ENCODE measurements at regions not wholly inside any gene's neighbourhood (a gene's known extent, or its start where the extent isn't known, plus 50 kb on each side); places are given as distances from the start of the nearest gene placed in this dataset.

DNA sequence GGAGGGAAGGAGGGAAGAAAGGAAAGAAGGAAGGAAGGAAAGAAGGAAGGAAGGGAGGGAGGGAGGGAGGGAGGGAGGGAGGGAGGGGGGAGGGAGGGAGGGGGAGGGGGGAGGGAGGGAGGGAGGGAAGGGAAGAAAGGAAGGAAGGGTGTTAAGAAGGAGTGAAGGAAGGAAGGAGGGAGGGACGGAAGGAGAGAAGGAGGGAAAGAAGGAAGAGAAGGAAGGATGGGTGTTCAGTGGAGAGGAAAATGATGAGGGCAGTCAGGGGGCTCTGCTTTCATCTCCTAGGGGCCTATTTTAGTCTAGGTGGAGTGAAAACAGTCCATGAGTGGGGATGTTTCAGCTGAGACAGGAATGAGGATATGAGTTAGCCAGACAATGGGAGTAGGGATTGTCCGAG is 357.0 kb upstream of the C16orf82 start:
- no peak overlapping the region for H3K4me3 Mint-ChIP-seq (ENCODE audit: unreplicated experiment)
- TF ChIP-seq, protein P1, sequence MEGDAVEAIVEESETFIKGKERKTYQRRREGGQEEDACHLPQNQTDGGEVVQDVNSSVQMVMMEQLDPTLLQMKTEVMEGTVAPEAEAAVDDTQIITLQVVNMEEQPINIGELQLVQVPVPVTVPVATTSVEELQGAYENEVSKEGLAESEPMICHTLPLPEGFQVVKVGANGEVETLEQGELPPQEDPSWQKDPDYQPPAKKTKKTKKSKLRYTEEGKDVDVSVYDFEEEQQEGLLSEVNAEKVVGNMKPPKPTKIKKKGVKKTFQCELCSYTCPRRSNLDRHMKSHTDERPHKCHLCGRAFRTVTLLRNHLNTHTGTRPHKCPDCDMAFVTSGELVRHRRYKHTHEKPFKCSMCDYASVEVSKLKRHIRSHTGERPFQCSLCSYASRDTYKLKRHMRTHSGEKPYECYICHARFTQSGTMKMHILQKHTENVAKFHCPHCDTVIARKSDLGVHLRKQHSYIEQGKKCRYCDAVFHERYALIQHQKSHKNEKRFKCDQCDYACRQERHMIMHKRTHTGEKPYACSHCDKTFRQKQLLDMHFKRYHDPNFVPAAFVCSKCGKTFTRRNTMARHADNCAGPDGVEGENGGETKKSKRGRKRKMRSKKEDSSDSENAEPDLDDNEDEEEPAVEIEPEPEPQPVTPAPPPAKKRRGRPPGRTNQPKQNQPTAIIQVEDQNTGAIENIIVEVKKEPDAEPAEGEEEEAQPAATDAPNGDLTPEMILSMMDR (IDR thresholded peaks at IDR 0.05; ENCODE audit: unreplicated experiment) = no peak
- H3K27ac Mint-ChIP-seq (ENCODE audit: low read depth, unreplicated experiment) = no peak overlapping the region
- intact Hi-C loops (cut with micrococcal nuclease) = no loop called here
- H3K4me1 Mint-ChIP-seq (ENCODE audit: insufficient read depth, unreplicated experiment) = no peaks in the 10 kb centered on the region
- no TSS peak for BruUV-seq (replicated peaks)
- no peaks in the 10 kb centered on the region for H3K36me3 Mint-ChIP-seq (ENCODE audit: insufficient read depth, unreplicated experiment)
- no peak for DNase-seq (ENCODE audit: unreplicated experiment)
- H3K27me3 Mint-ChIP-seq (ENCODE audit: insufficient read depth, unreplicated experiment) = no peaks in the 10 kb centered on the region
- POLR2A ChIA-PET = no interaction called here
- CTCF ChIA-PET = no interaction called here
- H3K9me3 Mint-ChIP-seq (ENCODE audit: unreplicated experiment) = peaks cover 42% of the 10 kb centered on the region

DNA sequence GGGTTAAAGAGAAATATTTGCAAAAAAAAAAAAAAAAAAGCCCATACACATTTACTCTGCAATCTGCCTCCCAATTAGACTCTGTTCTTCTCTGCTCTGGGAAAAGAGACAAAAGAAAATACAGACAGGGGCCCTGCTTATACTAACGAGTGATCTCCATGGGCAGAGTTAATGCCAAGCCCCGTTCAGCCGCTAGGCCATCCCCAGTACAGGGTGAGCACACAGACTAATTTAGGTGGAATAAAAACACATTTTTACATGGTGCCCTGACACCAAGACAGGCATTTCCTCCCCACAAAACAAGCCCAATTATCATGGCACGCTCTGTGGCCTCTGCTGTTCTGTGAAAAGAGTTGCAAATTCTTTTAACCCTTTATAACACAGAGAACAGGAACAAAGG is 356.3 kb upstream of the C16orf82 start:
- H3K27me3 Mint-ChIP-seq (ENCODE audit: insufficient read depth, unreplicated experiment) = no peaks in the 10 kb centered on the region
- CTCF ChIA-PET = no interaction called here
- intact Hi-C loops (cut with micrococcal nuclease) = no loop called here

DNA sequence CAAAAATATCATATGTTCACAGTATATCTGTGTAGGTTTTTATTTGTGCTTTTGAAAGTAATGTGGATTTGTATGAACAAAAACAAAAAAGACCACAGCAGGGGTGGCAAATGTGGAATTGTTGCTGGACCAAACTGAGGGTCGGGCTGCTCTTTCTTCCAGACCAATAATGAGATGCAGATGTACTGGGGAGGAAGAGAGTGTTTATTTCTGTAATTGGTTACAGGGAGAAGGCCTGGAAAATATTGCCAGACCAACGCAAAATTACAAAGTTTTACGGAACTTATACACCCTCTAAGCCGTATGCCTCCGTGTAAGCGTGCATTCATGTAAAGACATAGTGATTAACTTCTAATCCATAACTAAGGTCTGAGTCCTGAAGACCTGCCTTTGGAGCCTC is 353.9 kb upstream of the C16orf82 start:
- H3K4me1 Mint-ChIP-seq (ENCODE audit: insufficient read depth, unreplicated experiment) = no peaks in the 10 kb centered on the region
- no peaks in the 10 kb centered on the region for H3K27me3 Mint-ChIP-seq (ENCODE audit: insufficient read depth, unreplicated experiment)
- H3K4me3 Mint-ChIP-seq (ENCODE audit: unreplicated experiment) = no peak overlapping the region
- ChIA-PET CTCF (interaction anchor here (0.6 kb wide), 1 partner anchor 43 kb away, joined by 4 read pairs; no protein-coding TSS in a partner anchor), POLR2A (no interaction called here)
- H3K9me3 Mint-ChIP-seq (ENCODE audit: unreplicated experiment) = peaks cover 49% of the 10 kb centered on the region
- no peak for DNase-seq (ENCODE audit: unreplicated experiment)
- no peak overlapping the region for H3K27ac Mint-ChIP-seq (ENCODE audit: low read depth, unreplicated experiment)
- BruUV-seq (replicated peaks) = no TSS peak
- intact Hi-C loops (cut with micrococcal nuclease) = no loop called here
- TF ChIP-seq, protein P1 (IDR thresholded peaks at IDR 0.05; ENCODE audit: unreplicated experiment) = no peak
- H3K36me3 Mint-ChIP-seq (ENCODE audit: insufficient read depth, unreplicated experiment) = no peaks in the 10 kb centered on the region

More for the DNA sequence above, 356.3 kb upstream of the C16orf82 start:
- BruUV-seq (replicated peaks) = no TSS peak
- TF ChIP-seq, protein P1 (IDR thresholded peaks at IDR 0.05; ENCODE audit: unreplicated experiment) = no peak
- H3K4me3 Mint-ChIP-seq (ENCODE audit: unreplicated experiment) = no peak overlapping the region
- POLR2A ChIA-PET = no interaction called here
- H3K27ac Mint-ChIP-seq (ENCODE audit: low read depth, unreplicated experiment) = no peak overlapping the region
- no peak for DNase-seq (ENCODE audit: unreplicated experiment)
- no peaks in the 10 kb centered on the region for H3K36me3 Mint-ChIP-seq (ENCODE audit: insufficient read depth, unreplicated experiment)
- H3K4me1 Mint-ChIP-seq (ENCODE audit: insufficient read depth, unreplicated experiment) = no peaks in the 10 kb centered on the region
- peaks cover 42% of the 10 kb centered on the region for H3K9me3 Mint-ChIP-seq (ENCODE audit: unreplicated experiment)

DNA sequence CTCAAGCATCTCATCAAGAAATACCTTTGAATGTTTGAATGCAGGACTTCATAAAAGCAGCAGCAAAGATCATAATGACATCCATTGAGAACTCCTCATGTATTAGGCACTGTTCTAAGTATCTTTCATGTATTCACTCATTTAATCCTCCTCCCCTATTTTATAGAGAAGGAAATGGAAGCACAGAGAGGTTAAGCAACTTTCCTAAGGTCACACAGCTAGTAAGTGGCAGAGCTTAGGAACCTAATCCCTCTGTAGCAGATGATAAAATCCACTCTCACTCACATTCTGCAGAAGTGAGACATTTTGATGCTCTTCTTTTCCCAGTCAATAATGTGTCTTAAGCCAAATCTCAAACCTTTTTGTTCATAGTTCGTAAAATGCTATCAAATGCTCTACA is 350.8 kb upstream of the C16orf82 start:
- TF ChIP-seq, protein P1 (IDR thresholded peaks at IDR 0.05; ENCODE audit: unreplicated experiment) = no peak
- Mint-ChIP-seq H3K36me3 (ENCODE audit: insufficient read depth, unreplicated experiment) (no peaks in the 10 kb centered on the region), H3K9me3 (ENCODE audit: unreplicated experiment) (peaks cover 48% of the 10 kb centered on the region), H3K27ac (ENCODE audit: low read depth, unreplicated experiment) (no peak overlapping the region), H3K4me1 (ENCODE audit: insufficient read depth, unreplicated experiment) (no peaks in the 10 kb centered on the region), H3K27me3 (ENCODE audit: insufficient read depth, unreplicated experiment) (no peaks in the 10 kb centered on the region), H3K4me3 (ENCODE audit: unreplicated experiment) (no peak overlapping the region)
- intact Hi-C loops (cut with micrococcal nuclease) = no loop called here
- CTCF ChIA-PET = no interaction called here
- DNase-seq (ENCODE audit: unreplicated experiment) = no peak
- BruUV-seq (replicated peaks) = no TSS peak
- POLR2A ChIA-PET = no interaction called here

Measured in MCF 10A (cell line).